B cell (primary cell): ENCODE measurements at regions not wholly inside any gene's neighbourhood (a gene's known extent, or its start where the extent isn't known, plus 50 kb on each side); places are given as distances from the start of the nearest gene placed in this dataset.

Experiments used
- ATAC-seq: fragments of 200-7000 bp; cut with Tn5 transposase; one replicate; pipeline ENCODE4 v1.10.0; 2021; ENCODE audit warnings: low read depth, mild to moderate bottlenecking, moderate number of reproducible peaks, moderate library complexity
- CTCF ChIA-PET: fragments of 350-600 bp; sonication (Branson Sonifier 250); formaldehyde crosslinking; loops from one replicate; lab custom pipeline; 2021; ENCODE audit warnings: antibody characterized with exemption, inconsistent platforms; lab: Charles Lee
- POLR2A ChIA-PET: fragments of 350-600 bp; sonication (Branson Sonifier 250); formaldehyde crosslinking; loops from one replicate; lab custom pipeline; 2021; ENCODE audit warnings: antibody characterized with exemption; lab: Charles Lee
- DNase-seq: peaks from one replicate; pipeline ENCODE4 v3.0.0; 2013
- H2AFZ ChIP-seq: 2 replicates; pipeline ENCODE4 v1.6.1; 2012; ENCODE audit warnings: mild to moderate bottlenecking, low read depth, low read length; ENCODE audit not compliant: insufficient read depth, poor library complexity, severe bottlenecking
- H3K27ac ChIP-seq, 2 donors: 1 replicate in 1 of 2; 2 replicates in 1 of 2; pipeline ENCODE4 v1.5.1; 2012 to 2013; ENCODE audit warnings: low read length in 2 of 2, mild to moderate bottlenecking in 2 of 2, moderate library complexity in 1 of 2
- H3K27me3 ChIP-seq, 4 experiments: fragments of 200-600 bp in 1 of 4; sonication (generic) in 1 of 4; replicated peaks in 1 of 4; 1 replicate in 2 of 4; 2 replicates in 2 of 4; pipeline versions ENCODE4 v1.6.1 to v1.7.0; 2013 to 2016; ENCODE audit warnings: low read length in 3 of 4, mild to moderate bottlenecking in 2 of 4, mixed read lengths in 1 of 4, moderate library complexity in 1 of 4; ENCODE audit not compliant: insufficient read depth in 4 of 4, control insufficient read depth in 3 of 4; ENCODE audit errors: control extremely low read depth in 1 of 4
- H3K36me3 ChIP-seq, 2 experiments: replicated peaks in 1 of 2; 1 replicate in 1 of 2; 2 replicates in 1 of 2; pipeline versions ENCODE4 v1.6.1 to v1.7.1; 2013; ENCODE audit warnings: low read length in 1 of 2; ENCODE audit not compliant: insufficient read depth in 2 of 2, control insufficient read depth in 1 of 2; ENCODE audit errors: control extremely low read depth in 1 of 2, extremely low read depth in 1 of 2
- H3K4me1 ChIP-seq, 2 donors: fragments of 200-600 bp in 1 of 2; sonication (generic) in 1 of 2; 1 replicate in 1 of 2; 2 replicates in 1 of 2; pipeline versions ENCODE4 v1.5.1 to v1.6.1; 2013 to 2017; ENCODE audit warnings: low read length in 2 of 2; ENCODE audit not compliant: control insufficient read depth in 2 of 2, insufficient read depth in 2 of 2
- H3K4me2 ChIP-seq: replicated peaks from 2 replicates; pipeline ENCODE3; 2012; ENCODE audit warnings: mild to moderate bottlenecking, low read depth, low read length; ENCODE audit not compliant: poor library complexity, severe bottlenecking
- H3K4me3 ChIP-seq, 5 experiments: fragments of 200-600 bp in 1 of 5; sonication (generic) in 1 of 5; 1 replicate in 3 of 5; 2 replicates in 2 of 5; pipeline versions ENCODE4 v1.5.1 to v1.7.0; 2011 to 2016; ENCODE audit warnings: low read length in 4 of 5, mild to moderate bottlenecking in 4 of 5, low read depth in 2 of 5, control low read depth in 1 of 5, moderate library complexity in 1 of 5; ENCODE audit not compliant: insufficient read depth in 1 of 5; ENCODE audit errors: control extremely low read depth in 1 of 5, extremely low read depth in 1 of 5
- H3K79me2 ChIP-seq: fragments of 200-600 bp; sonication (generic); one replicate; pipeline ENCODE4 v1.6.0; 2016; ENCODE audit warnings: low read length; ENCODE audit not compliant: control insufficient read depth, insufficient read depth
- H3K9ac ChIP-seq: fragments of 200-600 bp; sonication (generic); 2 replicates; pipeline ENCODE4 v1.6.1; 2017; ENCODE audit warnings: mild to moderate bottlenecking, low read length, moderate library complexity
- H3K9me3 ChIP-seq, 3 donors: one replicate each; pipeline versions ENCODE4 v1.6.1 to v1.7.1; 2013; ENCODE audit warnings: low read length in 2 of 3; ENCODE audit not compliant: control insufficient read depth in 2 of 3, insufficient read depth in 1 of 3; ENCODE audit errors: control extremely low read depth in 1 of 3
- H4K20me1 ChIP-seq: 2 replicates; pipeline ENCODE4 v1.6.0; 2012; ENCODE audit warnings: mild to moderate bottlenecking, low read length; ENCODE audit not compliant: insufficient read depth, control insufficient read depth, poor library complexity, severe bottlenecking
- H3K27ac Mint-ChIP-seq: one replicate; pipeline ENCODE4 v1.8.0; 2021; ENCODE audit warnings: mixed read lengths
- H3K27me3 Mint-ChIP-seq: one replicate; pipeline ENCODE4 v1.8.0; 2021; ENCODE audit warnings: mixed read lengths
- H3K4me1 Mint-ChIP-seq: one replicate; pipeline ENCODE4 v1.8.0; 2021; ENCODE audit warnings: mixed read lengths
- H3K4me3 Mint-ChIP-seq: one replicate; pipeline ENCODE4 v1.8.0; 2021; ENCODE audit warnings: mixed read lengths
- H3K9me3 Mint-ChIP-seq: one replicate; pipeline ENCODE4 v1.8.0; 2022; ENCODE audit warnings: mixed read lengths; ENCODE audit not compliant: insufficient read depth
- CTCF ChIP-seq: fragments of 200-600 bp; IDR thresholded peaks from one replicate; pipeline ENCODE4 v1.8.0; 2022; ENCODE audit warnings: antibody characterized with exemption, mild to moderate bottlenecking
- EZH2 ChIP-seq: IDR thresholded peaks from 2 replicates; pipeline ENCODE4 v1.6.1; 2012; ENCODE audit warnings: borderline replicate concordance, low read depth, mild to moderate bottlenecking, moderate library complexity, low read length; ENCODE audit not compliant: insufficient read depth, poor library complexity, severe bottlenecking
- WGBS: methylation state at CpG from one replicate; pipeline ENCODE4 v1.1.5; 2013; ENCODE audit warnings: missing lambda C conversion rate; ENCODE audit not compliant: insufficient coverage; 5-methylcytosine and 5-hydroxymethylcytosine counted together
- intact Hi-C: fragments of 100-400 bp; cut with micrococcal nuclease; formaldehyde crosslinking; loops from one replicate; pipeline ENCODE4 v1.10.0; 2022

GRCh38 chr6:23445157-23445710, 680.8 kb upstream of the NRSN1 start:
- Histone ChIP-seq H3K9ac (no peak overlapping the region), H3K4me2 (no peak overlapping the region), H3K27ac (no peak overlapping the region), H3K4me1 (no peaks in the 10 kb centered on the region), H3K27me3 (no peaks in the 10 kb centered on the region), H3K4me3 (no peak overlapping the region), H2AFZ (no peak overlapping the region), H4K20me1 (no peaks in the 10 kb centered on the region), H3K9me3 (no peaks in the 10 kb centered on the region), H3K36me3 (no peaks in the 10 kb centered on the region), H3K79me2 (no peaks in the 10 kb centered on the region)
- DNase-seq (no peak), ATAC-seq (no peak)
- TF ChIP-seq EZH2 (no peak), CTCF (no peak)
- no peak overlapping the region for H3K27ac Mint-ChIP-seq
- CTCF ChIA-PET = no interaction called here
- intact Hi-C loops = no loop called here
- H3K4me1 Mint-ChIP-seq = no peaks in the 10 kb centered on the region
- 100% methylated on average over 1 of the region's 5 CpGs for WGBS
- no peak overlapping the region for H3K4me3 Mint-ChIP-seq
- no peaks in the 10 kb centered on the region for H3K27me3 Mint-ChIP-seq
- POLR2A ChIA-PET = no interaction called here
- H3K9me3 Mint-ChIP-seq = no peaks in the 10 kb centered on the region

GRCh38 chr6:23446469-23446967, 679.5 kb upstream of the NRSN1 start:
- Histone ChIP-seq H4K20me1 (no peaks in the 10 kb centered on the region), H3K36me3 (no peaks in the 10 kb centered on the region), H3K4me2 (no peak overlapping the region), H2AFZ (no peak overlapping the region), H3K4me1 (no peaks in the 10 kb centered on the region), H3K79me2 (no peaks in the 10 kb centered on the region), H3K9ac (no peak overlapping the region), H3K27ac (no peak overlapping the region), H3K9me3 (no peaks in the 10 kb centered on the region), H3K4me3 (no peak overlapping the region), H3K27me3 (no peaks in the 10 kb centered on the region)
- DNase-seq (no peak), ATAC-seq (no peak)
- TF ChIP-seq CTCF (no peak), EZH2 (no peak)
- CTCF ChIA-PET = no interaction called here
- H3K4me3 Mint-ChIP-seq = no peak overlapping the region
- no peak overlapping the region for H3K27ac Mint-ChIP-seq
- H3K4me1 Mint-ChIP-seq = no peaks in the 10 kb centered on the region
- intact Hi-C loops = no loop called here
- WGBS = no CpG with 5 or more reads among the region's 4 CpGs
- POLR2A ChIA-PET = no interaction called here
- H3K27me3 Mint-ChIP-seq = no peaks in the 10 kb centered on the region
- H3K9me3 Mint-ChIP-seq = peaks cover 1% of the 10 kb centered on the region
